Vagina (tissue), 2 donors: ENCODE measurements at regions not wholly inside any gene's neighbourhood (a gene's known extent, or its start where the extent isn't known, plus 50 kb on each side); places are given as distances from the start of the nearest gene placed in this dataset.

Source experiments
- POLR2A ChIP-seq, 2 donors: fragments of 450-650 bp; IDR thresholded peaks; one replicate each; pipeline ENCODE4 v1.6.1; 2017; ENCODE audit warnings: antibody characterized with exemption in 2 of 2, mild to moderate bottlenecking in 2 of 2, moderate library complexity in 2 of 2
- POLR2AphosphoS5 ChIP-seq, 2 donors: sonication (generic); formaldehyde crosslinking; IDR thresholded peaks; one replicate each; pipeline ENCODE4 v1.9.0; 2017; ENCODE audit warnings: antibody characterized with exemption in 2 of 2, mild to moderate bottlenecking in 2 of 2, low read depth in 1 of 2; ENCODE audit not compliant: insufficient read depth in 1 of 2
- TF ChIP-seq, protein P1 (sequence below), 3 experiments: fragments of 450-650 bp in 2 of 3; fragments of 200-600 bp in 1 of 3; sonication (generic) in 1 of 3; IDR thresholded peaks; one replicate each; pipeline ENCODE4 v1.5.1; 2017 to 2019; ENCODE audit warnings: antibody characterized with exemption in 3 of 3, mild to moderate bottlenecking in 2 of 3, moderate library complexity in 2 of 3

DNA sequence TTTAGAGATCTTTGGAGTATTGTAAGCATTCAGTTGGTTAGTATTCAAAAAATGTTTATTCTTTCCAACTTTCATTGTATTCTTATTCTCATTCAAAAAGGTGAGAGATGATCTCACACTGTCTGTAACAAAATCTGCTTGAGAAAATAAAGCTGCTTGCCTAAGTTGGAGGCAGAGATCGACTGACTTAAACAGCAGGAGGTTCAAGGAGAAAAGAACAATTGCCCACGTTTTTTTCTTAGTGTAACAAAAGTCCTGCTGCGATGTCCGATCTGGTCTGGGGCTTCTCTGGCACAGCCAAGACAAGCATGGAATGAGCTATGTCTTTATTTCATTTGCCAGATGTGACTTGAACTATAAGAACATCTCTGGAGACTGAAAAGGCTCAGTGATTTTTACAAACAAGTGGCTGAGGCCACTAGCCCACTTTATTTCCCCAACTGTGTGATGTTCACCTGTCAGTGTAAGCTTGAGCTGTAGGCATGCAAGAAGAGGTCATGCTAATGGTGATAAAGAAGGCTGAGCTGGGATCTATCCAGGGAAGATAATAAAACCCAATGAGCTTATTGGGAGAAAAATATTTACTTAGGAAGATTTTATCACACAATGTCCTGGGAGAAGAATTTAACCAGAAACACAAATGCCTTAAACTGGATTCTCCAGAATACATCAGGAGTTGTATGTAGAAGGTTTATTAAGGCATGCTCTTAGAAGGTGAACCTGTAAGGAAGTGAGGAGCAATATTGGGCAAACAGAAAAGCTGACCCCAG lies 580.1 kb upstream of the BTBD3 start:
- TF ChIP-seq POLR2A (IDR thresholded peaks at IDR 0.05) (no peak), POLR2AphosphoS5 (IDR thresholded peaks at IDR 0.05; ENCODE audit: insufficient read depth in 1 of 2, low read depth in 1 of 2) (no peak)
- TF ChIP-seq, protein P1, sequence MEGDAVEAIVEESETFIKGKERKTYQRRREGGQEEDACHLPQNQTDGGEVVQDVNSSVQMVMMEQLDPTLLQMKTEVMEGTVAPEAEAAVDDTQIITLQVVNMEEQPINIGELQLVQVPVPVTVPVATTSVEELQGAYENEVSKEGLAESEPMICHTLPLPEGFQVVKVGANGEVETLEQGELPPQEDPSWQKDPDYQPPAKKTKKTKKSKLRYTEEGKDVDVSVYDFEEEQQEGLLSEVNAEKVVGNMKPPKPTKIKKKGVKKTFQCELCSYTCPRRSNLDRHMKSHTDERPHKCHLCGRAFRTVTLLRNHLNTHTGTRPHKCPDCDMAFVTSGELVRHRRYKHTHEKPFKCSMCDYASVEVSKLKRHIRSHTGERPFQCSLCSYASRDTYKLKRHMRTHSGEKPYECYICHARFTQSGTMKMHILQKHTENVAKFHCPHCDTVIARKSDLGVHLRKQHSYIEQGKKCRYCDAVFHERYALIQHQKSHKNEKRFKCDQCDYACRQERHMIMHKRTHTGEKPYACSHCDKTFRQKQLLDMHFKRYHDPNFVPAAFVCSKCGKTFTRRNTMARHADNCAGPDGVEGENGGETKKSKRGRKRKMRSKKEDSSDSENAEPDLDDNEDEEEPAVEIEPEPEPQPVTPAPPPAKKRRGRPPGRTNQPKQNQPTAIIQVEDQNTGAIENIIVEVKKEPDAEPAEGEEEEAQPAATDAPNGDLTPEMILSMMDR (IDR thresholded peaks at IDR 0.05), result no peak
